Bronchial epithelial cell (primary cell): ENCODE measurements at regions not wholly inside any gene's neighbourhood (a gene's known extent, or its start where the extent isn't known, plus 50 kb on each side); places are given as distances from the start of the nearest gene placed in this dataset.
"Not testable (repeated sequence)": the region's sequence is repeated elsewhere in the genome, so short reads cannot be mapped to it uniquely, and the experiment has no call there.

Experiments used
- DNase-seq: peaks from one replicate; pipeline ENCODE4 v3.0.0-alpha.2; 2010; ENCODE audit warnings: low read depth
- FAIRE-seq: peaks from 2 replicates; lab custom pipeline; 2011; peaks lifted over from hg19 to GRCh38; lab: Jason Lieb, UNC
- H3K27me3 ChIP-seq: 2 replicates; pipeline ENCODE4 v1.5.1; 2011; ENCODE audit warnings: low read length; ENCODE audit not compliant: control insufficient read depth, insufficient read depth
- H3K36me3 ChIP-seq: 2 replicates; pipeline ENCODE4 v1.5.1; 2011; ENCODE audit warnings: low read length; ENCODE audit not compliant: control insufficient read depth, insufficient read depth
- H3K4me3 ChIP-seq: 2 replicates; pipeline ENCODE4 v1.5.1; 2011; ENCODE audit warnings: mild to moderate bottlenecking, low read depth, low read length, control low read depth
- CTCF ChIP-seq: IDR thresholded peaks from 2 replicates; pipeline ENCODE4 v1.5.1; 2011; ENCODE audit warnings: mild to moderate bottlenecking, moderate library complexity, low read length, control low read depth, inconsistent platforms; ENCODE audit not compliant: insufficient read depth, severe bottlenecking

- no peak for TF ChIP-seq CTCF
- DNase-seq: no peak
- H3K36me3 ChIP-seq: no peaks in the 10 kb centered on the region
- FAIRE-seq: no peak
- H3K4me3 ChIP-seq: no peak overlapping the region
- H3K27me3 ChIP-seq: no peaks in the 10 kb centered on the region
Measured at GRCh38 chr9:81790166-81790565, 100.8 kb upstream of the TLE1 start.

- FAIRE-seq (no peak), DNase-seq (no peak)
- Histone ChIP-seq H3K4me3 (no peak overlapping the region), H3K36me3 (no peaks in the 10 kb centered on the region), H3K27me3 (no peaks in the 10 kb centered on the region)
- no peak for TF ChIP-seq CTCF
Measured at GRCh38 chr9:81791076-81791475, 101.7 kb upstream of the TLE1 start.

GRCh38 chr9:81798606-81799005 is 109.3 kb upstream of the TLE1 start:
- no peak for FAIRE-seq

GRCh38 chr9:81801190-81801589 is 111.8 kb upstream of the TLE1 start:
- Histone ChIP-seq H3K36me3 (no peaks in the 10 kb centered on the region), H3K4me3 (no peak overlapping the region), H3K27me3 (no peaks in the 10 kb centered on the region)
- FAIRE-seq: no peak
- DNase-seq: peak; percentile 43
- no peak for TF ChIP-seq CTCF

More at GRCh38 chr9:81798606-81799005, 109.3 kb upstream of the TLE1 start:
- no peak for TF ChIP-seq CTCF
- H3K4me3 ChIP-seq: no peak overlapping the region
- no peak for DNase-seq
- no peaks in the 10 kb centered on the region for H3K27me3 ChIP-seq
- H3K36me3 ChIP-seq: no peaks in the 10 kb centered on the region

GRCh38 chr9:81804306-81804705 is 115.0 kb upstream of the TLE1 start:
- no peak for FAIRE-seq
- DNase-seq: no peak
- Histone ChIP-seq H3K36me3 (no peaks in the 10 kb centered on the region), H3K27me3 (no peaks in the 10 kb centered on the region), H3K4me3 (no peak overlapping the region)
- TF ChIP-seq CTCF: no peak

- H3K27me3 ChIP-seq, DNase-seq, H3K4me3 ChIP-seq, FAIRE-seq, H3K36me3 ChIP-seq: not testable (repeated sequence)
Measured at GRCh38 chr9:81811688-81812087, 116.5 kb upstream of the SPATA31D4 start.
